ENCODE measurements at regions not wholly inside any gene's neighbourhood (a gene's known extent, or its start where the extent isn't known, plus 50 kb on each side); places are given as distances from the start of the nearest gene placed in this dataset.

GRCh38 chr1:221309723-221310122, 430.5 kb downstream of the HLX start:
- Mint-ChIP-seq H3K36me3 (no peaks in the 10 kb centered on the region), H3K27me3 (ENCODE audit: low read depth in 2 of 2) (peaks cover 2 to 20% of the 10 kb centered on the region in 2 donors), H3K4me3 (no peak overlapping the region), H3K27ac (no peak overlapping the region), H3K9me3 (no peaks in the 10 kb centered on the region), H3K4me1 (no peaks in the 10 kb centered on the region)
- ATAC-seq (no peak), DNase-seq (no peak)
- H3K27ac ChIP-seq (ENCODE audit: low read length) = no peak overlapping the region
- TF ChIP-seq, protein P1, sequence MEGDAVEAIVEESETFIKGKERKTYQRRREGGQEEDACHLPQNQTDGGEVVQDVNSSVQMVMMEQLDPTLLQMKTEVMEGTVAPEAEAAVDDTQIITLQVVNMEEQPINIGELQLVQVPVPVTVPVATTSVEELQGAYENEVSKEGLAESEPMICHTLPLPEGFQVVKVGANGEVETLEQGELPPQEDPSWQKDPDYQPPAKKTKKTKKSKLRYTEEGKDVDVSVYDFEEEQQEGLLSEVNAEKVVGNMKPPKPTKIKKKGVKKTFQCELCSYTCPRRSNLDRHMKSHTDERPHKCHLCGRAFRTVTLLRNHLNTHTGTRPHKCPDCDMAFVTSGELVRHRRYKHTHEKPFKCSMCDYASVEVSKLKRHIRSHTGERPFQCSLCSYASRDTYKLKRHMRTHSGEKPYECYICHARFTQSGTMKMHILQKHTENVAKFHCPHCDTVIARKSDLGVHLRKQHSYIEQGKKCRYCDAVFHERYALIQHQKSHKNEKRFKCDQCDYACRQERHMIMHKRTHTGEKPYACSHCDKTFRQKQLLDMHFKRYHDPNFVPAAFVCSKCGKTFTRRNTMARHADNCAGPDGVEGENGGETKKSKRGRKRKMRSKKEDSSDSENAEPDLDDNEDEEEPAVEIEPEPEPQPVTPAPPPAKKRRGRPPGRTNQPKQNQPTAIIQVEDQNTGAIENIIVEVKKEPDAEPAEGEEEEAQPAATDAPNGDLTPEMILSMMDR (IDR thresholded peaks at IDR 0.05) = no peak
- H3K9me3 ChIP-seq (ENCODE audit: control insufficient read depth, insufficient read depth, low read length) = no peaks in the 10 kb centered on the region
- H3K4me1 ChIP-seq (ENCODE audit: control insufficient read depth, insufficient read depth, low read length) = no peaks in the 10 kb centered on the region
- no peak overlapping the region for H3K4me3 ChIP-seq (ENCODE audit: low read length)
- H3K27me3 ChIP-seq (ENCODE audit: control insufficient read depth, insufficient read depth, low read length) = peaks cover 3% of the 10 kb centered on the region
- intact Hi-C loops (cut with micrococcal nuclease) = no loop called here
- 88% methylated on average over 1 of the region's 1 CpG for WGBS (ENCODE audit: insufficient coverage)
- no peaks in the 10 kb centered on the region for H3K36me3 ChIP-seq (ENCODE audit: control insufficient read depth, insufficient read depth, low read length)

DNA sequence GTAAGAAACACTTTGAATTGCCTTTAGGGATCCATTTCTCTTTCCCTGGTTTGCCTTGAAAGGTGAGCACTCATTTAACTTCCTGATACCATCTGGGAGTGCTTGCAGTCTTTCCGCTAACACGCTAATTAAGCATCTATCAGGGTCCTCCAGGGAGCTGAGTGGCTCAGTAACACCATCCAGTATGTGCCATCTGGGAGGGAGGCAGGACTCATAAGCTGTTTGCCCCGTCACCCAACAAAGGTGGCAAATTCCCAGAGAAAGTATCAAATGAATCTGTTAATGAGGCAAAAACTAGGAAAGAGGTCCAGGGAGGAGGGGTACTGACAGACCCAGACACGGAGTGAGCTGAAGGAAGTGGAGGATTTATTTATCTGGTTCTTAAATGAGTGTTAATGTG, 430.9 kb downstream of the HLX start:
- Mint-ChIP-seq H3K4me3 (no peak overlapping the region), H3K9me3 (no peaks in the 10 kb centered on the region), H3K27ac (no peak overlapping the region), H3K36me3 (no peaks in the 10 kb centered on the region), H3K27me3 (ENCODE audit: low read depth in 2 of 2) (peaks cover 3 to 16% of the 10 kb centered on the region in 2 donors), H3K4me1 (no peaks in the 10 kb centered on the region)
- H3K27me3 ChIP-seq (ENCODE audit: control insufficient read depth, insufficient read depth, low read length) = peaks cover 3% of the 10 kb centered on the region
- H3K4me3 ChIP-seq (ENCODE audit: low read length) = no peak overlapping the region
- no peaks in the 10 kb centered on the region for H3K9me3 ChIP-seq (ENCODE audit: control insufficient read depth, insufficient read depth, low read length)
- no peaks in the 10 kb centered on the region for H3K36me3 ChIP-seq (ENCODE audit: control insufficient read depth, insufficient read depth, low read length)
- WGBS (ENCODE audit: insufficient coverage) = 91% methylated on average over 4 of the region's 4 CpGs
- no peak for DNase-seq
- no peaks in the 10 kb centered on the region for H3K4me1 ChIP-seq (ENCODE audit: control insufficient read depth, insufficient read depth, low read length)
- no peak overlapping the region for H3K27ac ChIP-seq (ENCODE audit: low read length)
- TF ChIP-seq, protein P1 (IDR thresholded peaks at IDR 0.05) = no peak
- ATAC-seq = no peak
- intact Hi-C loops (cut with micrococcal nuclease) = no loop called here

DNA sequence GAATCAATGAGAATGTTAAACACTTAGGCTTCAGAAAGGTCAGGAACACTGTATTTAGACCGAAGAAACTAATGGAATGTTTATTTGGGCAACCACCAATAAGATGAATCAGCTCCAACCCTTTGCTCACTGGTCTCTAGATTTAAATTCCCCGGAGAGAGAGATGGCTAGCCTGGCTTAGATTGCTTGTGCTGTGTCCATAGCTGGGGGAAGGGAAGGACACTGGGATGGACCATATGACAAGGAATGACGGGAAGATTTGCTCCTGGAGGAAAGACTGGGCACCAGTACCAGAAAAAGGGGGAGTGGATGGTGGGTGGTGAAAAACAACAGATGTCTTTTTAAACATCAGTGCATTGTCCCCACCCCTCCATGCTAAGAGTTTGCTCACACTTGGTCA, 426.6 kb downstream of the DUSP10 start:
- no peak for ATAC-seq

More for the DNA sequence above, 426.6 kb downstream of the DUSP10 start:
- no peaks in the 10 kb centered on the region for H3K9me3 Mint-ChIP-seq
- no peaks in the 10 kb centered on the region for H3K4me1 Mint-ChIP-seq
- no peaks in the 10 kb centered on the region for H3K36me3 Mint-ChIP-seq
- DNase-seq = no peak
- intact Hi-C loops (cut with micrococcal nuclease) = no loop called here
- TF ChIP-seq, protein P1 (IDR thresholded peaks at IDR 0.05) = no peak
- no peak overlapping the region for H3K4me3 Mint-ChIP-seq
- H3K9me3 ChIP-seq (ENCODE audit: control insufficient read depth, insufficient read depth, low read length) = no peaks in the 10 kb centered on the region
- H3K27ac ChIP-seq (ENCODE audit: low read length) = no peak overlapping the region
- H3K36me3 ChIP-seq (ENCODE audit: control insufficient read depth, insufficient read depth, low read length) = no peaks in the 10 kb centered on the region
- H3K27ac Mint-ChIP-seq = no peak overlapping the region
- peaks cover 3% of the 10 kb centered on the region for H3K27me3 ChIP-seq (ENCODE audit: control insufficient read depth, insufficient read depth, low read length)
- no peaks in the 10 kb centered on the region for H3K4me1 ChIP-seq (ENCODE audit: control insufficient read depth, insufficient read depth, low read length)
- H3K4me3 ChIP-seq (ENCODE audit: low read length) = no peak overlapping the region
- H3K27me3 Mint-ChIP-seq (ENCODE audit: low read depth in 2 of 2) = peaks cover 8 to 9% of the 10 kb centered on the region in 2 donors
- 78% methylated on average over 3 of the region's 3 CpGs for WGBS (ENCODE audit: insufficient coverage)

All from natural killer cell (primary cell).